ENCODE measurements at regions not wholly inside any gene's neighbourhood (a gene's known extent, or its start where the extent isn't known, plus 50 kb on each side); places are given as distances from the start of the nearest gene placed in this dataset.

DNA sequence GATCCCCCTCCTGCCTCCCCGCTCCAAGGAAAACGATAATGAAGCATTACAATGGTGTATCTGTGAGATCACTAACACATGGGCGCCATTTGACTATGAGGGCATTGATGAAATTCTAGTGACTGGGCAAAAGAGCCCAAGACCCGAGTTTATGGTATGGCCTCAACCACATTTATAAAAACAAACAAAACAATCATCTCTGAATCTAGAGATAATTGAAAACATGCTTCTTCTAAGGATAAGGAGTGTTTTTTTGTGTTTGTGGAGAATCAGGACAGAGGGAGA is 100.9 kb upstream of the SEMA6A start:
- no peaks in the 10 kb centered on the region for H3K79me2 ChIP-seq (ENCODE audit: control insufficient read depth, insufficient read depth, low read length)
- DNase-seq (ENCODE audit: low read depth, low spot score) (no peak), FAIRE-seq (no peak)
- no peak overlapping the region for H2AFZ ChIP-seq (ENCODE audit: control insufficient read depth, low read length)
- no peaks in the 10 kb centered on the region for H3K36me3 ChIP-seq (ENCODE audit: control insufficient read depth in 2 of 2, extremely low read depth in 1 of 2, insufficient read depth in 2 of 2, low read length in 2 of 2)
- no peak overlapping the region for H3K9ac ChIP-seq (ENCODE audit: control insufficient read depth, extremely low read depth, insufficient read depth, low read length)
- H3K27me3 ChIP-seq (ENCODE audit: control insufficient read depth, extremely low read depth, insufficient read depth, low read length), result no peaks in the 10 kb centered on the region
- no peak overlapping the region for H3K27ac ChIP-seq (ENCODE audit: control insufficient read depth, insufficient read depth, low read length)
- dilution Hi-C loops (cut with MboI; ENCODE audit: extremely low pct_ligation_motif_present, low sequenced_read_pairs), result no loop called here
- H4K20me1 ChIP-seq (ENCODE audit: control insufficient read depth, extremely low read depth, insufficient read depth, low read length), result no peaks in the 10 kb centered on the region
- no peaks in the 10 kb centered on the region for H3K4me1 ChIP-seq (ENCODE audit: control insufficient read depth, extremely low read depth, insufficient read depth, low read length)
- H3K4me3 ChIP-seq (ENCODE audit: control insufficient read depth in 2 of 3, extremely low read depth in 1 of 3, insufficient read depth in 2 of 3, low read depth in 1 of 3, low read length in 3 of 3), result no peak overlapping the region
- TF ChIP-seq, protein P1, sequence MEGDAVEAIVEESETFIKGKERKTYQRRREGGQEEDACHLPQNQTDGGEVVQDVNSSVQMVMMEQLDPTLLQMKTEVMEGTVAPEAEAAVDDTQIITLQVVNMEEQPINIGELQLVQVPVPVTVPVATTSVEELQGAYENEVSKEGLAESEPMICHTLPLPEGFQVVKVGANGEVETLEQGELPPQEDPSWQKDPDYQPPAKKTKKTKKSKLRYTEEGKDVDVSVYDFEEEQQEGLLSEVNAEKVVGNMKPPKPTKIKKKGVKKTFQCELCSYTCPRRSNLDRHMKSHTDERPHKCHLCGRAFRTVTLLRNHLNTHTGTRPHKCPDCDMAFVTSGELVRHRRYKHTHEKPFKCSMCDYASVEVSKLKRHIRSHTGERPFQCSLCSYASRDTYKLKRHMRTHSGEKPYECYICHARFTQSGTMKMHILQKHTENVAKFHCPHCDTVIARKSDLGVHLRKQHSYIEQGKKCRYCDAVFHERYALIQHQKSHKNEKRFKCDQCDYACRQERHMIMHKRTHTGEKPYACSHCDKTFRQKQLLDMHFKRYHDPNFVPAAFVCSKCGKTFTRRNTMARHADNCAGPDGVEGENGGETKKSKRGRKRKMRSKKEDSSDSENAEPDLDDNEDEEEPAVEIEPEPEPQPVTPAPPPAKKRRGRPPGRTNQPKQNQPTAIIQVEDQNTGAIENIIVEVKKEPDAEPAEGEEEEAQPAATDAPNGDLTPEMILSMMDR (optimal IDR thresholded peaks at IDR 0.05 in 1 of 3, IDR thresholded peaks at IDR 0.05 in 1 of 3, conservative IDR thresholded peaks at IDR 0.05 in 1 of 3; ENCODE audit: extremely low read depth in 1 of 3, insufficient read depth in 2 of 3, low read length in 3 of 3), result no peak
- no peak for TF ChIP-seq EZH2 (IDR thresholded peaks at IDR 0.05; ENCODE audit: low read length)
- H3K9me1 ChIP-seq (ENCODE audit: control insufficient read depth, extremely low read depth, insufficient read depth, low read length), result no peaks in the 10 kb centered on the region
- H3K9me3 ChIP-seq (ENCODE audit: control insufficient read depth, low read depth, low read length), result no peaks in the 10 kb centered on the region
- H3K4me2 ChIP-seq (ENCODE audit: control insufficient read depth, extremely low read depth, insufficient read depth, low read depth, low read length), result no peak overlapping the region

DNA sequence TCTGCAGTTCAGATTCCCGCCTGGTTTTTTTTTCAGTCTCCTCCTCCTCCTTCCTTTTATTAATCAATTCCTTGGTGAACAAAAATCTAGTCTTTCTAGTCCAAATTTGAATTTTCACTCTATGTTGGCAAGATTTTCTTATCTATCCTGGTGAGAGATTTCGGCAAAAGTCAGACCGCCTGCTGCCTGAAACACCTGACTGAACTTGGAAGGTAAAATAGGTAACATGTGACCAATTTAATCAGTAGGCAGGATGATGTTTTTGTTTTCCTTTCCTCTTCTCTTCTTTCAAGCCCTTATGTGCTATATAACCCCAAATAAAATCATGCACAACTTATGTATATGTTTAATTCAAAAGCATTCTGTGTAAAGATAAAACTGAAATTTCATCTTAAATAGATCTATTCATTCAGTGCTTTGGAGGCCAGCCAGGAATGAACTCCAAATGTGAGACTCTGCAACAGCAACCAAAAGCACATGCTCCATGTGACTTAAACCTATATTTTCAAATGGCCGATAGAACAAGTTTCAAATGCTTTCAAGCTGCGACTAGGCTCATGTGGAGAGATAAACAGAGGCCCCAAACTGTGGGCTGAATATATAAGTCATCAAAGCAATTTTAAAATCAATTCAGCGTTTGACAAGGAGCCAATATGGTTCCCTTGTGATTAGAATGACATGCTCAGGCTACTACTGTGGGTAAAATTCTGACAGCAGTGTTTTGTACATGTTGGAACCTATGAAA is 100.4 kb upstream of the SEMA6A start:
- dilution Hi-C loops (cut with MboI; ENCODE audit: extremely low pct_ligation_motif_present, low sequenced_read_pairs), result no loop called here
- no peak overlapping the region for H3K9ac ChIP-seq (ENCODE audit: control insufficient read depth, extremely low read depth, insufficient read depth, low read length)

More for the DNA sequence above, 100.4 kb upstream of the SEMA6A start:
- Histone ChIP-seq H4K20me1 (ENCODE audit: control insufficient read depth, extremely low read depth, insufficient read depth, low read length) (no peaks in the 10 kb centered on the region), H3K79me2 (ENCODE audit: control insufficient read depth, insufficient read depth, low read length) (no peaks in the 10 kb centered on the region), H3K9me1 (ENCODE audit: control insufficient read depth, extremely low read depth, insufficient read depth, low read length) (no peaks in the 10 kb centered on the region), H2AFZ (ENCODE audit: control insufficient read depth, low read length) (no peak overlapping the region), H3K27me3 (ENCODE audit: control insufficient read depth, extremely low read depth, insufficient read depth, low read length) (no peaks in the 10 kb centered on the region), H3K4me1 (ENCODE audit: control insufficient read depth, extremely low read depth, insufficient read depth, low read length) (no peaks in the 10 kb centered on the region), H3K9me3 (ENCODE audit: control insufficient read depth, low read depth, low read length) (no peaks in the 10 kb centered on the region), H3K4me2 (ENCODE audit: control insufficient read depth, extremely low read depth, insufficient read depth, low read depth, low read length) (no peak overlapping the region), H3K4me3 (ENCODE audit: control insufficient read depth in 2 of 3, extremely low read depth in 1 of 3, insufficient read depth in 2 of 3, low read depth in 1 of 3, low read length in 3 of 3) (no peak overlapping the region), H3K36me3 (ENCODE audit: control insufficient read depth in 2 of 2, extremely low read depth in 1 of 2, insufficient read depth in 2 of 2, low read length in 2 of 2) (no peaks in the 10 kb centered on the region), H3K27ac (ENCODE audit: control insufficient read depth, insufficient read depth, low read length) (no peak overlapping the region)
- no peak for TF ChIP-seq EZH2 (IDR thresholded peaks at IDR 0.05; ENCODE audit: low read length)
- TF ChIP-seq, protein P1 (optimal IDR thresholded peaks at IDR 0.05 in 1 of 3, IDR thresholded peaks at IDR 0.05 in 1 of 3, conservative IDR thresholded peaks at IDR 0.05 in 1 of 3; ENCODE audit: extremely low read depth in 1 of 3, insufficient read depth in 2 of 3, low read length in 3 of 3), result no peak
- FAIRE-seq, result no peak
- DNase-seq (ENCODE audit: low read depth, low spot score), result no peak

All from keratinocyte (primary cell).